ENCODE measurements at regions not wholly inside any gene's neighbourhood (a gene's known extent, or its start where the extent isn't known, plus 50 kb on each side); places are given as distances from the start of the nearest gene placed in this dataset.

DNA sequence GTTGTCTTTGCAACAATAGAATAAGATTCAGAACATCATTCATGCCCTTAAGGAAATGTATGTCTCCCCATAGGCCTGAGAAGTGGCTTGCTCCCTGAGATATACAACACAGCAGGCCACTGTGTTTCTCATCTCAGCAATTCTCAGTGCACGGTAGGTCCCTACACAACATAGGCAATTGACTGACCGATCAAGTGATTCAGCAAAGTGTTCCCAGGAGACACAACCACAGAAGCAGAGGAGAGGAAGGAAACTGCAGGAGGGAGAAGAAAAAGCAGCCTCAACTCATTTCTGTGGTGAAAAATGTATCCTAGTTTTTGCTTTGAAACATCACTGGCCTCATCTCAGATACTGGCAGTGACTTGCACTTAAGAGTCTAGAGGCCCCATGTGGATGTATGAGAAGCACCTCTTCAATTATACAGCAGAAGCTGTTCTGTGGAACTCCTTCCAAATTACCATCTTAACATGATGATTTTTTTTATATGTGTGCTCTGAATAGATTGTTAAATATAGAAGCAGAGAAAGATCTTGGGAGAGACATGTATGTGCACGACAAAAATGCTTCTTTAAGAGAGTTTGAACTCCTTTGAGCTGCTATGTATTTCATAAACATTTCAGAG is 306.8 kb downstream of the XPNPEP1 start:
- no peak for TF ChIP-seq TAF1 (IDR thresholded peaks at IDR 0.05; ENCODE audit: low read depth)
- TF ChIP-seq POLR2AphosphoS5 (IDR thresholded peaks at IDR 0.05) = no peak
- TF ChIP-seq, protein P1, sequence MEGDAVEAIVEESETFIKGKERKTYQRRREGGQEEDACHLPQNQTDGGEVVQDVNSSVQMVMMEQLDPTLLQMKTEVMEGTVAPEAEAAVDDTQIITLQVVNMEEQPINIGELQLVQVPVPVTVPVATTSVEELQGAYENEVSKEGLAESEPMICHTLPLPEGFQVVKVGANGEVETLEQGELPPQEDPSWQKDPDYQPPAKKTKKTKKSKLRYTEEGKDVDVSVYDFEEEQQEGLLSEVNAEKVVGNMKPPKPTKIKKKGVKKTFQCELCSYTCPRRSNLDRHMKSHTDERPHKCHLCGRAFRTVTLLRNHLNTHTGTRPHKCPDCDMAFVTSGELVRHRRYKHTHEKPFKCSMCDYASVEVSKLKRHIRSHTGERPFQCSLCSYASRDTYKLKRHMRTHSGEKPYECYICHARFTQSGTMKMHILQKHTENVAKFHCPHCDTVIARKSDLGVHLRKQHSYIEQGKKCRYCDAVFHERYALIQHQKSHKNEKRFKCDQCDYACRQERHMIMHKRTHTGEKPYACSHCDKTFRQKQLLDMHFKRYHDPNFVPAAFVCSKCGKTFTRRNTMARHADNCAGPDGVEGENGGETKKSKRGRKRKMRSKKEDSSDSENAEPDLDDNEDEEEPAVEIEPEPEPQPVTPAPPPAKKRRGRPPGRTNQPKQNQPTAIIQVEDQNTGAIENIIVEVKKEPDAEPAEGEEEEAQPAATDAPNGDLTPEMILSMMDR (IDR thresholded peaks at IDR 0.05; ENCODE audit: poor library complexity, severe bottlenecking) = no peak
- TF ChIP-seq EP300 (conservative IDR thresholded peaks at IDR 0.05; ENCODE audit: poor library complexity, severe bottlenecking) = no peak
- TF ChIP-seq, protein P2, sequence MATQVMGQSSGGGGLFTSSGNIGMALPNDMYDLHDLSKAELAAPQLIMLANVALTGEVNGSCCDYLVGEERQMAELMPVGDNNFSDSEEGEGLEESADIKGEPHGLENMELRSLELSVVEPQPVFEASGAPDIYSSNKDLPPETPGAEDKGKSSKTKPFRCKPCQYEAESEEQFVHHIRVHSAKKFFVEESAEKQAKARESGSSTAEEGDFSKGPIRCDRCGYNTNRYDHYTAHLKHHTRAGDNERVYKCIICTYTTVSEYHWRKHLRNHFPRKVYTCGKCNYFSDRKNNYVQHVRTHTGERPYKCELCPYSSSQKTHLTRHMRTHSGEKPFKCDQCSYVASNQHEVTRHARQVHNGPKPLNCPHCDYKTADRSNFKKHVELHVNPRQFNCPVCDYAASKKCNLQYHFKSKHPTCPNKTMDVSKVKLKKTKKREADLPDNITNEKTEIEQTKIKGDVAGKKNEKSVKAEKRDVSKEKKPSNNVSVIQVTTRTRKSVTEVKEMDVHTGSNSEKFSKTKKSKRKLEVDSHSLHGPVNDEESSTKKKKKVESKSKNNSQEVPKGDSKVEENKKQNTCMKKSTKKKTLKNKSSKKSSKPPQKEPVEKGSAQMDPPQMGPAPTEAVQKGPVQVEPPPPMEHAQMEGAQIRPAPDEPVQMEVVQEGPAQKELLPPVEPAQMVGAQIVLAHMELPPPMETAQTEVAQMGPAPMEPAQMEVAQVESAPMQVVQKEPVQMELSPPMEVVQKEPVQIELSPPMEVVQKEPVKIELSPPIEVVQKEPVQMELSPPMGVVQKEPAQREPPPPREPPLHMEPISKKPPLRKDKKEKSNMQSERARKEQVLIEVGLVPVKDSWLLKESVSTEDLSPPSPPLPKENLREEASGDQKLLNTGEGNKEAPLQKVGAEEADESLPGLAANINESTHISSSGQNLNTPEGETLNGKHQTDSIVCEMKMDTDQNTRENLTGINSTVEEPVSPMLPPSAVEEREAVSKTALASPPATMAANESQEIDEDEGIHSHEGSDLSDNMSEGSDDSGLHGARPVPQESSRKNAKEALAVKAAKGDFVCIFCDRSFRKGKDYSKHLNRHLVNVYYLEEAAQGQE (IDR thresholded peaks at IDR 0.05; ENCODE audit: borderline replicate concordance) = no peak
- TF ChIP-seq EZH2 (IDR thresholded peaks at IDR 0.05; ENCODE audit: borderline replicate concordance, insufficient read depth, low read length, poor library complexity, severe bottlenecking) = no peak
